ENCODE measurements at regions not wholly inside any gene's neighbourhood (a gene's known extent, or its start where the extent isn't known, plus 50 kb on each side); places are given as distances from the start of the nearest gene placed in this dataset.
"Not testable (repeated sequence)": the region's sequence is repeated elsewhere in the genome, so short reads cannot be mapped to it uniquely, and the experiment has no call there.

GRCh38 chr13:69291292-69291906 lies 816.2 kb upstream of the ATXN8OS start:
- DNase-seq: no peak
- ATAC-seq: no peak
- intact Hi-C loops (cut with micrococcal nuclease): no loop called here

- ATAC-seq (no peak), DNase-seq (no peak)
- intact Hi-C loops (cut with micrococcal nuclease): no loop called here
Measured at GRCh38 chr13:69288026-69288425, 819.6 kb upstream of the ATXN8OS start.

GRCh38 chr13:69287050-69287698 lies 820.5 kb upstream of the ATXN8OS start:
- ATAC-seq: no peak
- intact Hi-C loops (cut with micrococcal nuclease): no loop called here
- DNase-seq: no peak

GRCh38 chr13:69283837-69284236 lies 823.8 kb upstream of the ATXN8OS start:
- intact Hi-C loops (cut with micrococcal nuclease): no loop called here
- DNase-seq (no peak), ATAC-seq (no peak)

GRCh38 chr13:69283301-69283700 lies 824.3 kb upstream of the ATXN8OS start:
- intact Hi-C loops (cut with micrococcal nuclease): no loop called here
- DNase-seq (no peak), ATAC-seq (no peak)

- ATAC-seq (no peak), DNase-seq (no peak)
- intact Hi-C loops (cut with micrococcal nuclease): no loop called here
Measured at GRCh38 chr13:69280399-69280798, 827.2 kb upstream of the ATXN8OS start.

GRCh38 chr13:69279213-69279612 lies 828.4 kb upstream of the ATXN8OS start:
- ATAC-seq: no peak
- DNase-seq: no peak
- intact Hi-C loops (cut with micrococcal nuclease): no loop called here

- intact Hi-C loops (cut with micrococcal nuclease): no loop called here
- ATAC-seq (no peak), DNase-seq (no peak)
Measured at GRCh38 chr13:69274231-69274630, 833.4 kb upstream of the ATXN8OS start.

GRCh38 chr13:69264362-69265334 lies 843.0 kb upstream of the ATXN8OS start:
- no peak for DNase-seq
- no peak for ATAC-seq
- intact Hi-C loops (cut with micrococcal nuclease): no loop called here

- DNase-seq: no peak
- ATAC-seq: no peak
- intact Hi-C loops (cut with micrococcal nuclease): no loop called here
Measured at GRCh38 chr13:69243366-69243765, 864.3 kb upstream of the ATXN8OS start.

- DNase-seq (no peak), ATAC-seq (no peak)
- intact Hi-C loops (cut with micrococcal nuclease): no loop called here
Measured at GRCh38 chr13:69234171-69234570, 873.5 kb upstream of the ATXN8OS start.

GRCh38 chr13:69226427-69226826 lies 881.2 kb upstream of the ATXN8OS start:
- intact Hi-C loops (cut with micrococcal nuclease): no loop called here

GRCh38 chr13:69221633-69222498 lies 885.8 kb upstream of the ATXN8OS start:
- DNase-seq; ATAC-seq; intact Hi-C loops (cut with micrococcal nuclease): not testable (repeated sequence)

More at GRCh38 chr13:69226427-69226826, 881.2 kb upstream of the ATXN8OS start:
- no peak for DNase-seq
- no peak for ATAC-seq

GRCh38 chr13:69213396-69213795 lies 894.2 kb upstream of the ATXN8OS start:
- intact Hi-C loops (cut with micrococcal nuclease): no loop called here
- ATAC-seq (no peak), DNase-seq (no peak)

GRCh38 chr13:69204620-69205019 lies 903.0 kb upstream of the ATXN8OS start:
- ATAC-seq (no peak), DNase-seq (no peak)
- intact Hi-C loops (cut with micrococcal nuclease): no loop called here

GRCh38 chr13:69202996-69203395 lies 904.6 kb upstream of the ATXN8OS start:
- no peak for DNase-seq
- intact Hi-C loops (cut with micrococcal nuclease): no loop called here
- ATAC-seq: no peak

GRCh38 chr13:69199664-69200063 lies 908.0 kb upstream of the ATXN8OS start:
- ATAC-seq (no peak), DNase-seq (no peak)
- intact Hi-C loops (cut with micrococcal nuclease): no loop called here

- no peak for DNase-seq
- intact Hi-C loops (cut with micrococcal nuclease): no loop called here
- no peak for ATAC-seq
Measured at GRCh38 chr13:69198706-69199105, 908.9 kb upstream of the ATXN8OS start.

GRCh38 chr13:69194130-69194529 lies 913.5 kb upstream of the ATXN8OS start:
- intact Hi-C loops (cut with micrococcal nuclease): no loop called here
- ATAC-seq: no peak
- no peak for DNase-seq

Measured in left ventricle myocardium superior (tissue), 1 donor.